Activated CD4-positive, alpha-beta T cell treated with anti-CD3 and anti-CD28 coated beads for 24 hours (primary cell): ENCODE measurements at regions not wholly inside any gene's neighbourhood (a gene's known extent, or its start where the extent isn't known, plus 50 kb on each side); places are given as distances from the start of the nearest gene placed in this dataset.

Experiments
- DNase-seq, 2 donors: peaks; one replicate each; pipeline ENCODE4 v3.0.0-alpha.2; 2020; ENCODE audit warnings: low read depth in 2 of 2

GRCh38 chr10:108130575-108130974, 966.1 kb upstream of the SORCS1 start:
- no peak for DNase-seq

GRCh38 chr10:108112218-108112617, 947.7 kb upstream of the SORCS1 start:
- no peak for DNase-seq

- no peak for DNase-seq
Measured at GRCh38 chr10:108104551-108105156, 940.1 kb upstream of the SORCS1 start.

- DNase-seq, result no peak
Measured at GRCh38 chr10:108097258-108097657, 932.8 kb upstream of the SORCS1 start.

- DNase-seq, result no peak
Measured at GRCh38 chr10:108095932-108096925, 931.7 kb upstream of the SORCS1 start.

GRCh38 chr10:108090476-108091215, 926.1 kb upstream of the SORCS1 start:
- no peak for DNase-seq

GRCh38 chr10:108086502-108086901, 922.0 kb upstream of the SORCS1 start:
- DNase-seq, result no peak

GRCh38 chr10:108082596-108082995, 918.1 kb upstream of the SORCS1 start:
- no peak for DNase-seq

GRCh38 chr10:108078263-108078662, 913.8 kb upstream of the SORCS1 start:
- DNase-seq, result no peak

- no peak for DNase-seq
Measured at GRCh38 chr10:108072466-108072865, 908.0 kb upstream of the SORCS1 start.

GRCh38 chr10:108070789-108071188, 906.3 kb upstream of the SORCS1 start:
- DNase-seq, result no peak

GRCh38 chr10:108069096-108069495, 904.6 kb upstream of the SORCS1 start:
- no peak for DNase-seq

- no peak for DNase-seq
Measured at GRCh38 chr10:108064746-108065260, 900.3 kb upstream of the SORCS1 start.

GRCh38 chr10:108060246-108060645, 895.7 kb upstream of the SORCS1 start:
- no peak for DNase-seq

GRCh38 chr10:108055506-108055905, 891.0 kb upstream of the SORCS1 start:
- DNase-seq, result no peak

- DNase-seq, result no peak
Measured at GRCh38 chr10:108052981-108053380, 888.5 kb upstream of the SORCS1 start.

GRCh38 chr10:108051218-108051617, 886.7 kb upstream of the SORCS1 start:
- DNase-seq, result no peak

GRCh38 chr10:108050626-108051025, 886.1 kb upstream of the SORCS1 start:
- DNase-seq, result no peak

GRCh38 chr10:108049668-108050067, 885.2 kb upstream of the SORCS1 start:
- no peak for DNase-seq

GRCh38 chr10:108048898-108049297, 884.4 kb upstream of the SORCS1 start:
- no peak for DNase-seq

- no peak for DNase-seq
Measured at GRCh38 chr10:108039821-108040584, 875.5 kb upstream of the SORCS1 start.
